ENCODE measurements at regions not wholly inside any gene's neighbourhood (a gene's known extent, or its start where the extent isn't known, plus 50 kb on each side); places are given as distances from the start of the nearest gene placed in this dataset.

GRCh38 chr14:71725922-71726579, 206.2 kb upstream of the RGS6 start:
- no peak for TF ChIP-seq EZH2 (IDR thresholded peaks at IDR 0.05; ENCODE audit: borderline replicate concordance, low read depth, low read length, severe bottlenecking)
- TF ChIP-seq CTCF (IDR thresholded peaks at IDR 0.05; ENCODE audit: borderline replicate concordance, extremely low read depth, low read length, poor library complexity, severe bottlenecking): no peak

Data from DND-41 (cell line).